ENCODE measurements at regions not wholly inside any gene's neighbourhood (a gene's known extent, or its start where the extent isn't known, plus 50 kb on each side); places are given as distances from the start of the nearest gene placed in this dataset.

- TF ChIP-seq CTCF (IDR thresholded peaks at IDR 0.05; ENCODE audit: extremely low read depth, missing control alignments), result no peak
- no peak for DNase-seq (ENCODE audit: low spot score)
Measured at GRCh38 chr3:177883091-177883490, 653.1 kb upstream of the KCNMB2 start.

GRCh38 chr3:177883957-177884356, 652.3 kb upstream of the KCNMB2 start:
- no peak for TF ChIP-seq CTCF (IDR thresholded peaks at IDR 0.05; ENCODE audit: extremely low read depth, missing control alignments)
- DNase-seq (ENCODE audit: low spot score), result no peak

- no peak for TF ChIP-seq CTCF (IDR thresholded peaks at IDR 0.05; ENCODE audit: extremely low read depth, missing control alignments)
Measured at GRCh38 chr3:177885063-177885462, 651.2 kb upstream of the KCNMB2 start.

GRCh38 chr3:177886501-177886900, 649.7 kb upstream of the KCNMB2 start:
- DNase-seq (ENCODE audit: low spot score), result no peak
- no peak for TF ChIP-seq CTCF (IDR thresholded peaks at IDR 0.05; ENCODE audit: extremely low read depth, missing control alignments)

More at GRCh38 chr3:177885063-177885462, 651.2 kb upstream of the KCNMB2 start:
- DNase-seq (ENCODE audit: low spot score), result no peak

GRCh38 chr3:177887475-177887874, 648.8 kb upstream of the KCNMB2 start:
- TF ChIP-seq CTCF (IDR thresholded peaks at IDR 0.05; ENCODE audit: extremely low read depth, missing control alignments), result no peak
- peak; percentile 25 for DNase-seq (ENCODE audit: low spot score)

GRCh38 chr3:177889161-177889560, 647.1 kb upstream of the KCNMB2 start:
- DNase-seq (ENCODE audit: low spot score), result no peak
- TF ChIP-seq CTCF (IDR thresholded peaks at IDR 0.05; ENCODE audit: extremely low read depth, missing control alignments), result no peak

- no peak for TF ChIP-seq CTCF (IDR thresholded peaks at IDR 0.05; ENCODE audit: extremely low read depth, missing control alignments)
- no peak for DNase-seq (ENCODE audit: low spot score)
Measured at GRCh38 chr3:177889652-177890358, 646.4 kb upstream of the KCNMB2 start.
